ENCODE measurements at regions not wholly inside any gene's neighbourhood (a gene's known extent, or its start where the extent isn't known, plus 50 kb on each side); places are given as distances from the start of the nearest gene placed in this dataset.

DNA sequence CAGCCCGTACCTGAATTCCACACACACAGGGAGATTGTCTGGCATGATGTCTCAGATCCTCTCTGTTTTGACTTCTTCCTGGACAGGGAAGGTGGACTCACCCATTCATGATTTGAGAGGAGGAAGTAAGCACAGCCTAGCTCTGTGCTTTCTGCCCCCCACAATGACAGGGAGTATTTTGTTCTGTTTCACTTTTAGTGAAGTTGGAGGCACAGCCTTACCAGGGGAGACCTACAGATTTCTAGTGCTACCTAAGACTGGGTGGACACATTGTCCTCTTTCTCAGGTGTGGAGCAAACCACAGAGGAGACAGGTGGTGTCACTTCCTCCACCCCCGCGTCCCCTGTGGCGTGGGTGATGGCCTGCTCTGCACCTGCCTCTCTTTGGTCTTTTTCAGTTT is 408.6 kb upstream of the PFKP start:
- TF ChIP-seq, protein P1, sequence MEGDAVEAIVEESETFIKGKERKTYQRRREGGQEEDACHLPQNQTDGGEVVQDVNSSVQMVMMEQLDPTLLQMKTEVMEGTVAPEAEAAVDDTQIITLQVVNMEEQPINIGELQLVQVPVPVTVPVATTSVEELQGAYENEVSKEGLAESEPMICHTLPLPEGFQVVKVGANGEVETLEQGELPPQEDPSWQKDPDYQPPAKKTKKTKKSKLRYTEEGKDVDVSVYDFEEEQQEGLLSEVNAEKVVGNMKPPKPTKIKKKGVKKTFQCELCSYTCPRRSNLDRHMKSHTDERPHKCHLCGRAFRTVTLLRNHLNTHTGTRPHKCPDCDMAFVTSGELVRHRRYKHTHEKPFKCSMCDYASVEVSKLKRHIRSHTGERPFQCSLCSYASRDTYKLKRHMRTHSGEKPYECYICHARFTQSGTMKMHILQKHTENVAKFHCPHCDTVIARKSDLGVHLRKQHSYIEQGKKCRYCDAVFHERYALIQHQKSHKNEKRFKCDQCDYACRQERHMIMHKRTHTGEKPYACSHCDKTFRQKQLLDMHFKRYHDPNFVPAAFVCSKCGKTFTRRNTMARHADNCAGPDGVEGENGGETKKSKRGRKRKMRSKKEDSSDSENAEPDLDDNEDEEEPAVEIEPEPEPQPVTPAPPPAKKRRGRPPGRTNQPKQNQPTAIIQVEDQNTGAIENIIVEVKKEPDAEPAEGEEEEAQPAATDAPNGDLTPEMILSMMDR (conservative IDR thresholded peaks at IDR 0.05): no peak
- Histone ChIP-seq H2BK120ac (ENCODE audit: low read depth, low read length, poor library complexity, severe bottlenecking) (no peak overlapping the region), H2BK12ac (ENCODE audit: insufficient read length, low read depth, low read length) (no peak overlapping the region), H3K23ac (ENCODE audit: insufficient read length, low read depth, low read length) (no peak overlapping the region), H4K8ac (replicated peaks; ENCODE audit: insufficient read length, low read depth, low read length) (no peak overlapping the region), H3K4me1 (ENCODE audit: insufficient read depth, low read length) (no peaks in the 10 kb centered on the region; the same call in 1 of the 2 replicates), H2BK20ac (ENCODE audit: low read depth, low read length, poor library complexity, severe bottlenecking) (no peak overlapping the region), H3K4ac (ENCODE audit: low read depth, low read length) (no peak overlapping the region), H3K9ac (ENCODE audit: extremely low read depth, insufficient read length, low read length) (no peak overlapping the region), H3K14ac (ENCODE audit: insufficient read depth, low read length) (no peak overlapping the region), H3K18ac (ENCODE audit: insufficient read length, low read depth, low read length) (no peak overlapping the region), H2AFZ (ENCODE audit: low read length) (no peak overlapping the region), H4K5ac (ENCODE audit: insufficient read length, low read depth, low read length) (no peak overlapping the region), H3T11ph (ENCODE audit: low read length) (no peak overlapping the region), H3K79me2 (ENCODE audit: insufficient read depth, low read length) (no peaks in the 10 kb centered on the region), H3K9me3 (ENCODE audit: control insufficient read depth, low read depth, low read length) (no peaks in the 10 kb centered on the region), H3K27ac (ENCODE audit: insufficient read length, low read depth, low read length) (no peak overlapping the region), H2AK5ac (ENCODE audit: insufficient read length, low read length) (no peak overlapping the region), H3K4me2 (ENCODE audit: insufficient read depth, insufficient read length, low read length) (no peak overlapping the region), H4K91ac (ENCODE audit: insufficient read length, low read depth, low read length) (no peak overlapping the region), H2BK15ac (ENCODE audit: low read depth, low read length) (no peak overlapping the region), H2BK5ac (ENCODE audit: insufficient read length, low read length) (no peak overlapping the region), H3K27me3 (ENCODE audit: insufficient read depth, low read length) (no peaks in the 10 kb centered on the region), H3K79me1 (ENCODE audit: insufficient read depth, low read depth, low read length, poor library complexity, severe bottlenecking) (no peaks in the 10 kb centered on the region), H3K56ac (ENCODE audit: insufficient read length, low read depth, low read length) (no peak overlapping the region), H4K20me1 (ENCODE audit: control insufficient read depth, insufficient read depth, insufficient read length) (no peaks in the 10 kb centered on the region), H3K23me2 (ENCODE audit: insufficient read length, low read depth, low read length, poor library complexity, severe bottlenecking) (no peaks in the 10 kb centered on the region)
- Mint-ChIP-seq H3K4me3 (no peak overlapping the region), H3K4me1 (peaks cover 5 to 8% of the 10 kb centered on the region in 2 experiments; a peak in 3 of 4 replicates), H3K9me3 (no peaks in the 10 kb centered on the region), H3K27me3 (ENCODE audit: low read depth) (no peaks in the 10 kb centered on the region), H3K27ac (no peak overlapping the region; a peak in 1 of 7 replicates), H3K36me3 (ENCODE audit: insufficient read depth in 1 of 3, low read depth in 3 of 3) (no peaks in the 10 kb centered on the region)
- no peak for DNase-seq
- WGBS (ENCODE audit: extremely low coverage, insufficient read length, low lambda C conversion rate): no CpG with 5 or more reads among the region's 4 CpGs
